Panc1 (cell line): ENCODE measurements at regions not wholly inside any gene's neighbourhood (a gene's known extent, or its start where the extent isn't known, plus 50 kb on each side); places are given as distances from the start of the nearest gene placed in this dataset.

Experiments used
- ATAC-seq: fragments of 200-7000 bp; cut with Tn5 transposase; 2 replicates; pipeline ENCODE4 v1.9.1; 2020; ENCODE audit warnings: mild to moderate bottlenecking, moderate library complexity
- BruUV-seq: library from RNA; stranded (reverse); fragments of 400-500 nt; replicated peaks from 2 replicates; lab custom pipeline; 2021; lab: Mats Ljungman, UMichigan
- CTCF ChIA-PET: fragments of 300-600 bp; sonication (Branson Sonifier 250); formaldehyde crosslinking; loops from one replicate; lab custom pipeline; 2022; ENCODE audit warnings: antibody characterized with exemption; lab: Charles Lee
- POLR2A ChIA-PET: fragments of 300-600 bp; sonication (Branson Sonifier 250); formaldehyde crosslinking; loops from one replicate; lab custom pipeline; 2022; ENCODE audit warnings: antibody characterized with exemption; lab: Charles Lee
- DNase-seq: peaks from one replicate; pipeline ENCODE4 v3.0.0-alpha.2; 2010; ENCODE audit warnings: low read depth, low spot score
- H3K27ac ChIP-seq: 2 replicates; pipeline ENCODE4 v1.5.1; 2011; ENCODE audit warnings: mild to moderate bottlenecking, low read length, inconsistent platforms
- H3K27me3 ChIP-seq: fragments of 200-500 bp; sonication (Bioruptor generic); 2 replicates; pipeline ENCODE4 v1.6.0; 2014; ENCODE audit warnings: low read length, inconsistent platforms; ENCODE audit not compliant: control insufficient read depth, insufficient read depth
- H3K36me3 ChIP-seq: fragments of 200-500 bp; sonication (Bioruptor generic); 2 replicates; pipeline ENCODE4 v1.5.1; 2014; ENCODE audit warnings: inconsistent platforms, mild to moderate bottlenecking, low read length, moderate library complexity; ENCODE audit not compliant: control insufficient read depth, insufficient read depth
- H3K4me1 ChIP-seq: 2 replicates; pipeline ENCODE4 v1.5.1; 2011; ENCODE audit warnings: inconsistent platforms, mild to moderate bottlenecking, low read length, moderate library complexity; ENCODE audit not compliant: control insufficient read depth, insufficient read depth
- H3K4me3 ChIP-seq, 2 experiments: 2 replicates each; pipeline ENCODE4 v1.5.1; 2011 to 2012; ENCODE audit warnings: low read depth in 2 of 2, low read length in 2 of 2, mild to moderate bottlenecking in 2 of 2, inconsistent platforms in 1 of 2, moderate library complexity in 1 of 2
- H3K9me3 ChIP-seq: fragments of 200-500 bp; sonication (Bioruptor generic); 2 replicates; pipeline ENCODE4 v1.5.1; 2014; ENCODE audit warnings: low read depth, mild to moderate bottlenecking, inconsistent platforms, low read length, moderate library complexity; ENCODE audit not compliant: control insufficient read depth, insufficient read depth
- POLR2AphosphoS5 ChIP-seq: IDR thresholded peaks from 2 replicates; pipeline ENCODE4 v1.6.1; 2012; ENCODE audit warnings: mild to moderate bottlenecking, low read depth, low read length, moderate library complexity
- REST ChIP-seq, 2 experiments: IDR thresholded peaks; 2 replicates each; pipeline ENCODE4 v1.6.1; 2011 to 2012; ENCODE audit warnings: low read depth in 2 of 2, control low read depth in 1 of 2, low read length in 1 of 2, mild to moderate bottlenecking in 1 of 2, moderate library complexity in 1 of 2; ENCODE audit not compliant: insufficient read depth in 1 of 2
- SIN3A ChIP-seq: IDR thresholded peaks from 2 replicates; pipeline ENCODE4 v1.6.1; 2012; ENCODE audit warnings: low read depth, mild to moderate bottlenecking, low read length, moderate library complexity, borderline replicate concordance; ENCODE audit not compliant: insufficient read depth
- TCF7L2 ChIP-seq: IDR thresholded peaks from 2 replicates; pipeline ENCODE4 v1.6.1; 2011; ENCODE audit warnings: mild to moderate bottlenecking, low read depth, low read length, inconsistent platforms
- in situ Hi-C: cut with HindIII; loops from 2 replicates; pipeline ENCODE4 v1.10.0; 2016; ENCODE audit warnings: low sequenced_read_pairs, low pct_unique_long_range_greater_than_20kb
- intact Hi-C: fragments of 100-400 bp; cut with micrococcal nuclease; formaldehyde crosslinking; loops from one replicate; pipeline ENCODE4 v1.10.0; 2022; ENCODE audit not compliant: unreplicated experiment
- TF ChIP-seq, protein P1 (sequence below): fragments of 450-650 bp; IDR thresholded peaks from 2 replicates; pipeline ENCODE4 v1.5.1; 2017; ENCODE audit warnings: mild to moderate bottlenecking

DNA sequence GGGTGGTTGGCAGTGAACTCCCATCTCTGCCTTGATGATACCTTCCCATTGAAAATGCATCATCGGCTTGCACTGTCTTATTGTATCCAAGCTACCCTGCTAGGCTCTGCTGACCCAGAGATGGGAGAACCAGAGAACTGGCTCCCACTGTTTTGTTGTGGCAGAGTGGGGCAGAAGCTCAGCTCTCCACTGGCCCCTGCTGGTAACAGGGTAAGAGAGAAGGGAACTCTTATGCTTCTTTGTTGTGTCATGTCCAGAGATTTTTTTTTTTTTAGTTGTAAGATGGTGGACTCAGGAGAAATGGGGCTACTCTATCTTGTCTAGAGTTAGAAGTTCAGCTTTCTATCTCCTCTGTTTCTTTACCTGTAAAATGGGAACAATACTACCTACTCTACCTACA, 100.5 kb upstream of the SDK1 start:
- BruUV-seq: no TSS peak
- CTCF ChIA-PET: no interaction called here
- no peak for ATAC-seq

DNA sequence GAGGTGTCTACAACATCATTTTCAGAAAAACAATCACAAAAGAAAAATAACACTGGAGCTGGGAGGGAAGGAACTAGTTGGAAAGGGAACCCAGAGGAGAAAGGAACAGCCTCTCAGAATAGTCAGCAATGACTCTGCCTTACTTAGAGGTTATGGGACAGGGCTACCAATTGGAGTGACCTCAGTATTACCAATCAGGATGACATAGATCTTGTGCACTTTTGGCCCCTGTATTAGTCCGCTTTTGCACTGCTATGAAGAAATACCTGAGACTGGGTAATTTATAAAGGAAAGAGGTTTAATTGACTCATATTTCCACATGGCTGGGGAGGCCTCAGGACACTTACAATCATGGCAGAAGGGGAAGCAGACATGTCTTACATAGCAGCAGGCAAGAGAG, 99.7 kb upstream of the SDK1 start:
- DNase-seq (no peak), ATAC-seq (no peak)
- TF ChIP-seq TCF7L2: no peak
- no peak for TF ChIP-seq POLR2AphosphoS5
- TF ChIP-seq REST (IDR thresholded peaks at IDR 0.05; ENCODE audit: insufficient read depth in 1 of 2, low read depth in 2 of 2, low read length in 1 of 2): no peak
- TF ChIP-seq, protein P1, sequence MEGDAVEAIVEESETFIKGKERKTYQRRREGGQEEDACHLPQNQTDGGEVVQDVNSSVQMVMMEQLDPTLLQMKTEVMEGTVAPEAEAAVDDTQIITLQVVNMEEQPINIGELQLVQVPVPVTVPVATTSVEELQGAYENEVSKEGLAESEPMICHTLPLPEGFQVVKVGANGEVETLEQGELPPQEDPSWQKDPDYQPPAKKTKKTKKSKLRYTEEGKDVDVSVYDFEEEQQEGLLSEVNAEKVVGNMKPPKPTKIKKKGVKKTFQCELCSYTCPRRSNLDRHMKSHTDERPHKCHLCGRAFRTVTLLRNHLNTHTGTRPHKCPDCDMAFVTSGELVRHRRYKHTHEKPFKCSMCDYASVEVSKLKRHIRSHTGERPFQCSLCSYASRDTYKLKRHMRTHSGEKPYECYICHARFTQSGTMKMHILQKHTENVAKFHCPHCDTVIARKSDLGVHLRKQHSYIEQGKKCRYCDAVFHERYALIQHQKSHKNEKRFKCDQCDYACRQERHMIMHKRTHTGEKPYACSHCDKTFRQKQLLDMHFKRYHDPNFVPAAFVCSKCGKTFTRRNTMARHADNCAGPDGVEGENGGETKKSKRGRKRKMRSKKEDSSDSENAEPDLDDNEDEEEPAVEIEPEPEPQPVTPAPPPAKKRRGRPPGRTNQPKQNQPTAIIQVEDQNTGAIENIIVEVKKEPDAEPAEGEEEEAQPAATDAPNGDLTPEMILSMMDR: no peak
- TF ChIP-seq SIN3A: no peak
- CTCF ChIA-PET: no interaction called here
- in situ Hi-C loops (no loop called here), intact Hi-C loops (no loop called here)
- BruUV-seq: no TSS peak
- no peaks in the 10 kb centered on the region for H3K4me1 ChIP-seq
- H3K4me3 ChIP-seq: no peak overlapping the region
- no peaks in the 10 kb centered on the region for H3K27me3 ChIP-seq
- no peak overlapping the region for H3K27ac ChIP-seq
- no peaks in the 10 kb centered on the region; the same call in 1 of the 2 replicates for H3K9me3 ChIP-seq
- no peaks in the 10 kb centered on the region for H3K36me3 ChIP-seq
- POLR2A ChIA-PET: no interaction called here

More for the DNA sequence above, 100.5 kb upstream of the SDK1 start:
- intact Hi-C loops: no loop called here
- POLR2A ChIA-PET: interaction anchor here (0.7 kb wide), 1 partner anchor 22 kb away, joined by 3 read pairs; no protein-coding TSS in a partner anchor
- no peak overlapping the region for H3K27ac ChIP-seq
- no peaks in the 10 kb centered on the region for H3K4me1 ChIP-seq
- no peaks in the 10 kb centered on the region for H3K36me3 ChIP-seq
- H3K9me3 ChIP-seq: no peaks in the 10 kb centered on the region; the same call in 1 of the 2 replicates
- no peak overlapping the region for H3K4me3 ChIP-seq
- no peak for TF ChIP-seq TCF7L2
- TF ChIP-seq, protein P1: no peak; the same call in 1 of the 2 replicates
- no peak for TF ChIP-seq REST (IDR thresholded peaks at IDR 0.05; ENCODE audit: insufficient read depth in 1 of 2, low read depth in 2 of 2, low read length in 1 of 2)
- no peak for TF ChIP-seq SIN3A
- TF ChIP-seq POLR2AphosphoS5: no peak
- DNase-seq: no peak
- in situ Hi-C loops: no loop called here
- H3K27me3 ChIP-seq: no peaks in the 10 kb centered on the region
